Immature natural killer cell (primary cell): ENCODE measurements at regions not wholly inside any gene's neighbourhood (a gene's known extent, or its start where the extent isn't known, plus 50 kb on each side); places are given as distances from the start of the nearest gene placed in this dataset.

Experiments
- DNase-seq, 3 donors: peaks; one replicate each; pipeline ENCODE4 v3.0.0; 2022; ENCODE audit warnings: mixed read lengths in 1 of 3
- H3K27ac Mint-ChIP-seq, 6 donors: one replicate each; pipeline ENCODE4 v1.8.0; 2020; ENCODE audit warnings: mixed read lengths in 6 of 6, mild to moderate bottlenecking in 5 of 6, inconsistent platforms in 4 of 6, moderate library complexity in 3 of 6
- H3K27me3 Mint-ChIP-seq, 3 donors: one replicate each; pipeline ENCODE4 v1.8.0; 2020 to 2021; ENCODE audit warnings: low read depth in 3 of 3, mild to moderate bottlenecking in 3 of 3, mixed read lengths in 3 of 3, moderate library complexity in 3 of 3, inconsistent platforms in 1 of 3
- H3K36me3 Mint-ChIP-seq, 3 donors: one replicate each; pipeline ENCODE4 v1.8.0; 2020; ENCODE audit warnings: mixed read lengths in 3 of 3, inconsistent platforms in 2 of 3, mild to moderate bottlenecking in 2 of 3
- H3K4me1 Mint-ChIP-seq, 2 donors: one replicate each; pipeline ENCODE4 v1.8.0; 2020; ENCODE audit warnings: inconsistent platforms in 2 of 2, mild to moderate bottlenecking in 2 of 2, mixed read lengths in 2 of 2, moderate library complexity in 1 of 2
- H3K4me3 Mint-ChIP-seq, 5 donors: one replicate each; pipeline ENCODE4 v1.8.0; 2020; ENCODE audit warnings: mild to moderate bottlenecking in 5 of 5, mixed read lengths in 5 of 5, inconsistent platforms in 3 of 5, moderate library complexity in 3 of 5
- H3K9me3 Mint-ChIP-seq, 6 donors: one replicate each; pipeline ENCODE4 v1.8.0; 2020; ENCODE audit warnings: mild to moderate bottlenecking in 6 of 6, mixed read lengths in 6 of 6, inconsistent platforms in 4 of 6, moderate library complexity in 3 of 6

- H3K9me3 Mint-ChIP-seq, result peaks cover 1 to 35% (median 8%) of the 10 kb centered on the region in 6 donors
- no peak overlapping the region for H3K27ac Mint-ChIP-seq
- no peaks in the 10 kb centered on the region for H3K36me3 Mint-ChIP-seq
Measured at GRCh38 chr3:103589770-103590169, 1155.0 kb downstream of the ZPLD1 start.

GRCh38 chr3:103600844-103601243 is 1166.0 kb downstream of the ZPLD1 start:
- Mint-ChIP-seq H3K4me1 (no peaks in the 10 kb centered on the region), H3K4me3 (no peak overlapping the region), H3K36me3 (no peaks in the 10 kb centered on the region), H3K27me3 (peaks cover 0 to 2% (median 0%) of the 10 kb centered on the region in 3 donors), H3K9me3 (peaks cover 8 to 42% (median 19%) of the 10 kb centered on the region in 6 donors), H3K27ac (no peak overlapping the region)
- no peak for DNase-seq

More at GRCh38 chr3:103589770-103590169, 1155.0 kb downstream of the ZPLD1 start:
- H3K27me3 Mint-ChIP-seq, result no peaks in the 10 kb centered on the region
- no peak for DNase-seq
- H3K4me1 Mint-ChIP-seq, result no peaks in the 10 kb centered on the region
- H3K4me3 Mint-ChIP-seq, result no peak overlapping the region

- H3K4me1 Mint-ChIP-seq, result no peaks in the 10 kb centered on the region
- H3K9me3 Mint-ChIP-seq, result peaks cover 6 to 37% (median 19%) of the 10 kb centered on the region in 6 donors
- no peak overlapping the region for H3K27ac Mint-ChIP-seq
- no peaks in the 10 kb centered on the region for H3K36me3 Mint-ChIP-seq
- H3K4me3 Mint-ChIP-seq, result no peak overlapping the region
- DNase-seq, result no peak
- H3K27me3 Mint-ChIP-seq, result no peaks in the 10 kb centered on the region
Measured at GRCh38 chr3:103601666-103602065, 1166.9 kb downstream of the ZPLD1 start.

- Mint-ChIP-seq H3K4me1 (no peaks in the 10 kb centered on the region), H3K36me3 (no peaks in the 10 kb centered on the region), H3K9me3 (peaks cover under 1 to 21% (median 7%) of the 10 kb centered on the region in 6 donors), H3K27ac (no peak overlapping the region), H3K4me3 (no peak overlapping the region), H3K27me3 (peaks cover 0 to 3% (median 0%) of the 10 kb centered on the region in 3 donors)
- no peak for DNase-seq
Measured at GRCh38 chr3:103609472-103609871, 1174.7 kb downstream of the ZPLD1 start.

GRCh38 chr3:103613397-103614156 is 1178.8 kb downstream of the ZPLD1 start:
- no peaks in the 10 kb centered on the region for H3K36me3 Mint-ChIP-seq
- H3K27me3 Mint-ChIP-seq, result peaks cover 0 to 2% (median 0%) of the 10 kb centered on the region in 3 donors
- no peak overlapping the region for H3K4me3 Mint-ChIP-seq
- peaks cover 0 to 26% (median 5%) of the 10 kb centered on the region in 6 donors for H3K9me3 Mint-ChIP-seq
- H3K4me1 Mint-ChIP-seq, result no peaks in the 10 kb centered on the region
- H3K27ac Mint-ChIP-seq, result no peak overlapping the region
- no peak for DNase-seq

- DNase-seq, result no peak
- Mint-ChIP-seq H3K27me3 (no peaks in the 10 kb centered on the region), H3K27ac (no peak overlapping the region), H3K36me3 (no peaks in the 10 kb centered on the region), H3K4me3 (no peak overlapping the region), H3K9me3 (peaks cover 0 to 29% (median 5%) of the 10 kb centered on the region in 6 donors), H3K4me1 (no peaks in the 10 kb centered on the region)
Measured at GRCh38 chr3:103614719-103615118, 1179.9 kb downstream of the ZPLD1 start.

- H3K4me1 Mint-ChIP-seq, result no peaks in the 10 kb centered on the region
- H3K9me3 Mint-ChIP-seq, result peaks cover 3 to 41% (median 10%) of the 10 kb centered on the region in 6 donors
- no peak overlapping the region for H3K4me3 Mint-ChIP-seq
- DNase-seq, result no peak
- no peaks in the 10 kb centered on the region for H3K36me3 Mint-ChIP-seq
- H3K27ac Mint-ChIP-seq, result no peak overlapping the region
- no peaks in the 10 kb centered on the region for H3K27me3 Mint-ChIP-seq
Measured at GRCh38 chr3:103617961-103618360, 1183.1 kb downstream of the ZPLD1 start.

- H3K36me3 Mint-ChIP-seq, result no peaks in the 10 kb centered on the region
Measured at GRCh38 chr3:103624271-103624670, 1189.5 kb downstream of the ZPLD1 start.

GRCh38 chr3:103629391-103629790 is 1194.6 kb downstream of the ZPLD1 start:
- H3K4me3 Mint-ChIP-seq, result no peak overlapping the region
- H3K4me1 Mint-ChIP-seq, result no peaks in the 10 kb centered on the region
- no peaks in the 10 kb centered on the region for H3K36me3 Mint-ChIP-seq
- no peak for DNase-seq
- no peak overlapping the region for H3K27ac Mint-ChIP-seq
- peaks cover 0 to 3% (median 0%) of the 10 kb centered on the region in 3 donors for H3K27me3 Mint-ChIP-seq
- H3K9me3 Mint-ChIP-seq, result peaks cover 6 to 35% (median 23%) of the 10 kb centered on the region in 6 donors

More at GRCh38 chr3:103624271-103624670, 1189.5 kb downstream of the ZPLD1 start:
- Mint-ChIP-seq H3K9me3 (peaks cover 2 to 33% (median 13%) of the 10 kb centered on the region in 6 donors), H3K27me3 (no peaks in the 10 kb centered on the region), H3K4me1 (no peaks in the 10 kb centered on the region), H3K27ac (no peak overlapping the region), H3K4me3 (no peak overlapping the region)
- DNase-seq, result no peak

- Mint-ChIP-seq H3K4me1 (no peaks in the 10 kb centered on the region), H3K27me3 (no peaks in the 10 kb centered on the region), H3K4me3 (no peak overlapping the region), H3K27ac (no peak overlapping the region), H3K36me3 (no peaks in the 10 kb centered on the region), H3K9me3 (peaks cover 0 to 18% (median 5%) of the 10 kb centered on the region in 6 donors)
- DNase-seq, result no peak
Measured at GRCh38 chr3:103644450-103644849, 1209.6 kb downstream of the ZPLD1 start.

GRCh38 chr3:103653996-103654395 is 1219.2 kb downstream of the ZPLD1 start:
- Mint-ChIP-seq H3K36me3 (no peaks in the 10 kb centered on the region), H3K9me3 (peaks cover 0 to 14% (median 5%) of the 10 kb centered on the region in 6 donors), H3K27ac (no peak overlapping the region), H3K4me1 (no peaks in the 10 kb centered on the region), H3K27me3 (no peaks in the 10 kb centered on the region), H3K4me3 (no peak overlapping the region)
- no peak for DNase-seq

- H3K27me3 Mint-ChIP-seq, result no peaks in the 10 kb centered on the region
- H3K4me1 Mint-ChIP-seq, result no peaks in the 10 kb centered on the region
- H3K27ac Mint-ChIP-seq, result no peak overlapping the region
- no peaks in the 10 kb centered on the region for H3K36me3 Mint-ChIP-seq
- H3K9me3 Mint-ChIP-seq, result peaks cover 0 to 20% (median 5%) of the 10 kb centered on the region in 6 donors
- no peak for DNase-seq
- H3K4me3 Mint-ChIP-seq, result no peak overlapping the region
Measured at GRCh38 chr3:103657756-103658155, 1222.9 kb downstream of the ZPLD1 start.

- Mint-ChIP-seq H3K9me3 (peaks cover 0 to 15% (median 3%) of the 10 kb centered on the region in 6 donors), H3K4me3 (no peak overlapping the region), H3K4me1 (no peaks in the 10 kb centered on the region), H3K27me3 (peaks cover 0 to 2% (median 0%) of the 10 kb centered on the region in 3 donors), H3K27ac (no peak overlapping the region), H3K36me3 (no peaks in the 10 kb centered on the region)
- DNase-seq, result no peak
Measured at GRCh38 chr3:103660810-103661209, 1226.0 kb downstream of the ZPLD1 start.

GRCh38 chr3:103662591-103662990 is 1227.8 kb downstream of the ZPLD1 start:
- Mint-ChIP-seq H3K36me3 (no peaks in the 10 kb centered on the region), H3K27me3 (peaks cover 0 to 2% (median 0%) of the 10 kb centered on the region in 3 donors)
- DNase-seq, result no peak

More at GRCh38 chr3:103662591-103662990, 1227.8 kb downstream of the ZPLD1 start:
- Mint-ChIP-seq H3K4me1 (no peaks in the 10 kb centered on the region), H3K27ac (no peak overlapping the region), H3K9me3 (peaks cover 0 to 12% (median 0%) of the 10 kb centered on the region in 6 donors), H3K4me3 (no peak overlapping the region)
